Astrocyte (in vitro differentiated cells and primary cell): ENCODE measurements at regions not wholly inside any gene's neighbourhood (a gene's known extent, or its start where the extent isn't known, plus 50 kb on each side); places are given as distances from the start of the nearest gene placed in this dataset.

Experiments
- DNase-seq: peaks from one replicate; pipeline ENCODE4 v3.0.0-alpha.2; 2010; ENCODE audit warnings: low read depth
- FAIRE-seq: peaks from 2 replicates; lab custom pipeline; 2011; peaks lifted over from hg19 to GRCh38; lab: Jason Lieb, UNC
- H2AFZ ChIP-seq: 2 replicates; pipeline ENCODE4 v1.6.0; 2012; ENCODE audit warnings: low read depth, low read length, inconsistent platforms
- H3K27ac ChIP-seq: 2 replicates; pipeline ENCODE4 v1.5.1; 2011; ENCODE audit warnings: low read depth, low read length, inconsistent platforms
- H3K27me3 ChIP-seq: 2 replicates; pipeline ENCODE4 v1.6.0; 2011; ENCODE audit warnings: low read length, inconsistent platforms; ENCODE audit not compliant: insufficient read depth
- H3K36me3 ChIP-seq: 2 replicates; pipeline ENCODE4 v1.5.1; 2011; ENCODE audit warnings: low read length, inconsistent platforms; ENCODE audit not compliant: insufficient read depth
- H3K4me1 ChIP-seq: 2 replicates; pipeline ENCODE4 v1.5.1; 2011; ENCODE audit warnings: low read length, inconsistent platforms; ENCODE audit not compliant: insufficient read depth
- H3K4me2 ChIP-seq: 2 replicates; pipeline ENCODE4 v1.6.0; 2012; ENCODE audit warnings: low read length, inconsistent platforms
- H3K4me3 ChIP-seq: 2 replicates; pipeline ENCODE4 v1.5.1; 2011; ENCODE audit warnings: low read depth, mild to moderate bottlenecking, low read length, inconsistent platforms; ENCODE audit not compliant: insufficient read depth
- H3K79me2 ChIP-seq: 2 replicates; pipeline ENCODE4 v1.6.0; 2012; ENCODE audit warnings: mild to moderate bottlenecking, low read length, inconsistent platforms; ENCODE audit not compliant: insufficient read depth
- H3K9ac ChIP-seq: 2 replicates; pipeline ENCODE4 v1.6.0; 2012; ENCODE audit warnings: mild to moderate bottlenecking, low read length, inconsistent platforms
- H3K9me3 ChIP-seq: 2 replicates; pipeline ENCODE4 v1.5.1; 2012; ENCODE audit warnings: low read depth, mild to moderate bottlenecking, low read length, inconsistent platforms; ENCODE audit not compliant: insufficient read depth
- H4K20me1 ChIP-seq: 2 replicates; pipeline ENCODE4 v1.6.0; 2012; ENCODE audit warnings: low read length, inconsistent platforms; ENCODE audit not compliant: insufficient read depth
- H3K27ac Mint-ChIP-seq: one replicate; pipeline ENCODE4 v1.8.0; 2021; ENCODE audit warnings: mild to moderate bottlenecking, mixed read lengths; ENCODE audit not compliant: unreplicated experiment
- H3K27me3 Mint-ChIP-seq: one replicate; pipeline ENCODE4 v1.8.0; 2021; ENCODE audit warnings: low read depth, mixed read lengths; ENCODE audit not compliant: unreplicated experiment
- H3K36me3 Mint-ChIP-seq: one replicate; pipeline ENCODE4 v1.8.0; 2021; ENCODE audit warnings: low read depth, mixed read lengths; ENCODE audit not compliant: unreplicated experiment
- H3K4me1 Mint-ChIP-seq: one replicate; pipeline ENCODE4 v1.8.0; 2021; ENCODE audit warnings: low read depth, mixed read lengths; ENCODE audit not compliant: unreplicated experiment
- H3K4me3 Mint-ChIP-seq: one replicate; pipeline ENCODE4 v1.8.0; 2021; ENCODE audit warnings: mild to moderate bottlenecking, moderate library complexity, mixed read lengths; ENCODE audit not compliant: unreplicated experiment
- H3K9me3 Mint-ChIP-seq: one replicate; pipeline ENCODE4 v1.8.0; 2021; ENCODE audit warnings: mild to moderate bottlenecking, mixed read lengths; ENCODE audit not compliant: unreplicated experiment
- CTCF ChIP-seq: IDR thresholded peaks from 2 replicates; pipeline ENCODE4 v1.5.1; 2011; ENCODE audit warnings: low read depth, mild to moderate bottlenecking, inconsistent platforms, low read length, moderate library complexity; ENCODE audit not compliant: insufficient read depth
- EZH2 ChIP-seq: IDR thresholded peaks from 2 replicates; pipeline ENCODE4 v1.6.1; 2012; ENCODE audit warnings: mild to moderate bottlenecking, low read length, inconsistent platforms; ENCODE audit not compliant: insufficient read depth

GRCh38 chr13:61162106-61162505 is 253.5 kb downstream of the PCDH20 start:
- no peak overlapping the region for H3K9ac ChIP-seq
- DNase-seq = no peak
- no peak for TF ChIP-seq EZH2
- TF ChIP-seq CTCF = no peak
- peaks cover 10% of the 10 kb centered on the region for H3K4me1 Mint-ChIP-seq
- no peak overlapping the region for H3K4me3 ChIP-seq
- H3K4me1 ChIP-seq = no peaks in the 10 kb centered on the region
- H3K79me2 ChIP-seq = no peaks in the 10 kb centered on the region
- no peak for FAIRE-seq
- no peak overlapping the region for H2AFZ ChIP-seq
- H3K27me3 Mint-ChIP-seq = no peaks in the 10 kb centered on the region
- H3K9me3 ChIP-seq = no peaks in the 10 kb centered on the region
- H3K27me3 ChIP-seq = no peaks in the 10 kb centered on the region
- H3K4me2 ChIP-seq = peak overlapping the region; percentile 16
- H3K9me3 Mint-ChIP-seq = no peaks in the 10 kb centered on the region
- H3K27ac ChIP-seq = no peak overlapping the region
- no peak overlapping the region for H3K27ac Mint-ChIP-seq
- no peaks in the 10 kb centered on the region for H4K20me1 ChIP-seq
- H3K36me3 Mint-ChIP-seq = no peaks in the 10 kb centered on the region
- no peak overlapping the region for H3K4me3 Mint-ChIP-seq
- no peaks in the 10 kb centered on the region for H3K36me3 ChIP-seq

- H3K79me2 ChIP-seq = no peaks in the 10 kb centered on the region
- H3K27ac ChIP-seq = no peak overlapping the region
- H2AFZ ChIP-seq = no peak overlapping the region
- no peaks in the 10 kb centered on the region for H3K36me3 Mint-ChIP-seq
- H3K9me3 ChIP-seq = no peaks in the 10 kb centered on the region
- no peak overlapping the region for H3K27ac Mint-ChIP-seq
- no peak for DNase-seq
- H3K36me3 ChIP-seq = no peaks in the 10 kb centered on the region
- FAIRE-seq = no peak
- H3K4me3 Mint-ChIP-seq = no peak overlapping the region
- peaks cover 1% of the 10 kb centered on the region for H3K9me3 Mint-ChIP-seq
- TF ChIP-seq EZH2 (no peak), CTCF (no peak)
- H3K27me3 ChIP-seq = no peaks in the 10 kb centered on the region
- H3K4me3 ChIP-seq = no peak overlapping the region
- H3K4me1 ChIP-seq = no peaks in the 10 kb centered on the region
- no peaks in the 10 kb centered on the region for H3K27me3 Mint-ChIP-seq
- no peak overlapping the region for H3K9ac ChIP-seq
- no peaks in the 10 kb centered on the region for H3K4me1 Mint-ChIP-seq
- H4K20me1 ChIP-seq = no peaks in the 10 kb centered on the region
- no peak overlapping the region for H3K4me2 ChIP-seq
These were observed 258.9 kb downstream of the PCDH20 start for GRCh38 chr13:61156753-61157152.

- H3K27ac Mint-ChIP-seq = no peak overlapping the region
- no peak overlapping the region for H3K4me3 ChIP-seq
- no peak overlapping the region for H3K9ac ChIP-seq
- H3K9me3 Mint-ChIP-seq = peaks cover 1% of the 10 kb centered on the region
- H3K4me3 Mint-ChIP-seq = no peak overlapping the region
- no peaks in the 10 kb centered on the region for H4K20me1 ChIP-seq
- H2AFZ ChIP-seq = no peak overlapping the region
- no peak overlapping the region for H3K27ac ChIP-seq
- no peaks in the 10 kb centered on the region for H3K79me2 ChIP-seq
- H3K36me3 Mint-ChIP-seq = no peaks in the 10 kb centered on the region
- no peaks in the 10 kb centered on the region for H3K9me3 ChIP-seq
- no peak for TF ChIP-seq EZH2
- TF ChIP-seq CTCF = no peak
- no peaks in the 10 kb centered on the region for H3K27me3 ChIP-seq
- H3K4me2 ChIP-seq = no peak overlapping the region
- no peaks in the 10 kb centered on the region for H3K36me3 ChIP-seq
- peaks cover 4% of the 10 kb centered on the region for H3K4me1 Mint-ChIP-seq
- DNase-seq = no peak
- H3K4me1 ChIP-seq = no peaks in the 10 kb centered on the region
- no peak for FAIRE-seq
- no peaks in the 10 kb centered on the region for H3K27me3 Mint-ChIP-seq
These were observed 264.6 kb downstream of the PCDH20 start for GRCh38 chr13:61151062-61151461.
